ENCODE measurements at regions not wholly inside any gene's neighbourhood (a gene's known extent, or its start where the extent isn't known, plus 50 kb on each side); places are given as distances from the start of the nearest gene placed in this dataset.
"Not testable (repeated sequence)": the region's sequence is repeated elsewhere in the genome, so short reads cannot be mapped to it uniquely, and the experiment has no call there.

DNA sequence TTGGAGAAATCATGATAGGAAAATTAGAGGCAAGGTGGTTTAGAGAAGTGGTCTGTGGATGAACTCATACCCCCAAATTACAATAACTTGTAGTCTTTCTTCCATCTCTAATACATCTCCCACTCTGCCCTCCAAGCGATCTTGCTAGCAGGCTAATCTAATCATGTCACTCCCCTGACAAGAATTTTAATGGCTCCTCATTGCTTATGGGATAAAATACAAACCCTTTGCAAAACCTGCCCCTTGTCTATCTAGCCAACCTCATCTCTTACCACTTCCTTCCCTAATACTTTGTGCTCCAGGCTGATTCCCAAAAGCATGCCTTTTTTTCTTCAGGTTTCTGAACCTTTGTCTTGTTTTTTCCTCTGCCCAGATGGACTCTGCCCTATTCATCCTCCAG lies 71.3 kb upstream of the LRRN2 start:
- DNase-seq (ENCODE audit: low spot score in 2 of 2) (no peak), ATAC-seq (replicated peaks; ENCODE audit: extremely low read depth, poor library complexity, severe bottlenecking) (no peak)
- peaks cover 43% of the 10 kb centered on the region for H3K27me3 Mint-ChIP-seq

DNA sequence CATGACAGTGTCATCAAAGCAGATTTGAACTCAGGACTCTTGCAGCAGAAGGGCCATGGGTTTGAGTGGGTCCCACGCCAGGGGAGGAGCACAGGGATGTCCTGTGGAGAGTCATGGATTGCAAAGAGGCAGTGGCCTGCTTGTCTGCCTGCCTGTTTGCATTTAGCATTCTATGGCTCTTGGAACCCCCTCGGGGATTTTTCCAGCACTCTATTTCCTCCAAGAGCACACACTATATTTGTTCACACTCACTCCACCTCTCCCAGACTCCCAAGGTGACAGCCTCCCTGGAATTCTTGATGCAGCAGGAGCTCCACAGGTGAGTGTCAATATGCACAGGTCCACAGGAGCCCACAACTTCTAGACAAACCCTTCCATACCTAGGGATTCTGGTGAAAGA lies 73.1 kb upstream of the LRRN2 start:
- no peak for ATAC-seq (replicated peaks; ENCODE audit: extremely low read depth, poor library complexity, severe bottlenecking)
- H3K27me3 Mint-ChIP-seq, result peaks cover 37% of the 10 kb centered on the region
- DNase-seq (ENCODE audit: low spot score in 2 of 2), result no peak
- no peak overlapping the region for H3K4me3 Mint-ChIP-seq
- no peaks in the 10 kb centered on the region for H3K9me3 Mint-ChIP-seq
- no peak overlapping the region for H3K27ac Mint-ChIP-seq (ENCODE audit: low read depth)
- H3K4me1 Mint-ChIP-seq, result peaks cover 2% of the 10 kb centered on the region
- H3K36me3 Mint-ChIP-seq (ENCODE audit: insufficient read depth), result no peaks in the 10 kb centered on the region

More for the DNA sequence above, 71.3 kb upstream of the LRRN2 start:
- H3K36me3 Mint-ChIP-seq (ENCODE audit: insufficient read depth), result no peaks in the 10 kb centered on the region
- no peak overlapping the region for H3K27ac Mint-ChIP-seq (ENCODE audit: low read depth)
- H3K9me3 Mint-ChIP-seq, result no peaks in the 10 kb centered on the region
- H3K4me3 Mint-ChIP-seq, result no peak overlapping the region
- H3K4me1 Mint-ChIP-seq, result no peaks in the 10 kb centered on the region

DNA sequence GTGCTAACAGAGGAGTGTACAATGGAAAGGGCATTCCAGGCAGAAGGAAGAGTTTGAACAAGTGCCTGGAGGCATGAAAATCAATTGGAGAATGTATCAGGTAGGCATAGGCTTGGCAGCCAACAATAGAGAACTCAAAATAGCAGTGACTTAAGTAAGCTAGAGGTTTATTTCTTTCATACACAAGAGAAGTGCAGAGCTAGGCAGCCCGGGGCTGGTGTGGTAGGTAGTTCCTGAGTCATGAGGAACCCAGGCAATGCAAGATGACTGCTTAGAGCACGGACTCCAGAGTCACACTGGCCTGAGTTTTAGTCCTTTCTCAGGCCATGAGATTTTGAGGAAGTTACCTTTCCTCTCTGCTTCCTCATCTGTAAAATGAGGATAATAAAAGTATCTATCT lies 74.8 kb upstream of the LRRN2 start:
- ATAC-seq (replicated peaks; ENCODE audit: extremely low read depth, poor library complexity, severe bottlenecking) (no peak), DNase-seq (ENCODE audit: low spot score in 2 of 2) (no peak)
- Mint-ChIP-seq H3K36me3 (ENCODE audit: insufficient read depth) (no peaks in the 10 kb centered on the region), H3K4me3 (no peak overlapping the region), H3K27ac (ENCODE audit: low read depth) (no peak overlapping the region), H3K27me3 (peaks cover 36% of the 10 kb centered on the region), H3K9me3 (no peaks in the 10 kb centered on the region), H3K4me1 (peaks cover 6% of the 10 kb centered on the region)

DNA sequence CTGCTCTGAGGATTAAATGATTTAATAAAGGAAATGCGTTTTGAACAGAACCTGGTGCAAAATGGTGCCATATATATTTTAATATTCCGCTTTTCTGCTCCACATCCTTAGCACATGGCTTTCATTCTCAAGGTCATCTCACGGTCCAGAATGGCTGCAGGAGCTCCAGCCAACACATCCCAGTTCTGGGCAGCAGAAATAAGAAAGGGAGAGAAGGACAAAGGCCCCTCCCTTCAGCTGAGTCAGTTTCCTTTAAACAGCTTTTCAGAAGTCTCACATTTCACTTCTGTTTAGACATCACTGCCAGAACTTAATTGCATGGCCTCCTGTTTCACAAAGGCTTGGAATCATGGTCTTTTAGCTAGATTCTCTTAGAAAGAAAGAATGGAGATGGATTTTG lies 75.2 kb upstream of the LRRN2 start:
- no peak overlapping the region for H3K4me3 Mint-ChIP-seq
- H3K27me3 Mint-ChIP-seq, result peaks cover 40% of the 10 kb centered on the region
- ATAC-seq (replicated peaks; ENCODE audit: extremely low read depth, poor library complexity, severe bottlenecking) (no peak), DNase-seq (ENCODE audit: low spot score in 2 of 2) (no peak)
- H3K36me3 Mint-ChIP-seq (ENCODE audit: insufficient read depth), result no peaks in the 10 kb centered on the region
- peaks cover 6% of the 10 kb centered on the region for H3K4me1 Mint-ChIP-seq
- no peaks in the 10 kb centered on the region for H3K9me3 Mint-ChIP-seq
- no peak overlapping the region for H3K27ac Mint-ChIP-seq (ENCODE audit: low read depth)

DNA sequence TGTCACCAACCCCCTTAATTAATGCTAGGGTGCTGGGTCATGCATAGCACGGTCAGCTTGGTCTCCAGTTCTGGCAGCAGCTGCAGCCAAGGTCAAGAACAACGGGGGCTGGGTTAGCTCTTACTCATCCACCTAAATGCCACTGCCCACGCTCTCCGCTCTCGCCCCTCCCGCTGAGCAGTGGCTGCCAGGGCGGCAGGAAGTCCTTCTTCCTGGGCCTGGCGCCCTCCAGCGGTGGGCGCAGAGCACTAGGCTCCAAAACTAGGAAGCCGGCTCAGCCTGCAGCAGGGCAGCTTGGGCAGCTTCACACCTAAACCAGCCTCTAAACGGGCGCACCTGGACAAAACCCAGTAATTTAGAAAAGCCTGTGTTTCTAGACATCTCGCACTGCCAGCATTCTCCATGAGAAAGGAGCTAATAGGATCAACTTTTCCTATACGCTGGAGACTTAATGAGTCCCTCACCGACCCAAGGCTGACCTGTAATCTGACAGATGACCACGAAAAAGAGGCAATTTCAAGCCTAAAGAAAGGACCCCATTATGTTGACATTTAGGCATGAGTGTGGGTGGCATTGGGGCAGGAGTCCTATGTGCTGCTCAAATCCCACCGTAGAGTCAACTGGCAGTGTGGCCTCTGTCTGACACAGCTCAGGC lies 78.4 kb upstream of the LRRN2 start:
- Mint-ChIP-seq H3K4me1 (peaks cover 6% of the 10 kb centered on the region), H3K9me3 (no peaks in the 10 kb centered on the region), H3K36me3 (ENCODE audit: insufficient read depth) (no peaks in the 10 kb centered on the region), H3K27me3 (peaks cover 57% of the 10 kb centered on the region), H3K4me3 (no peak overlapping the region), H3K27ac (ENCODE audit: low read depth) (no peak overlapping the region)
- ATAC-seq (replicated peaks; ENCODE audit: extremely low read depth, poor library complexity, severe bottlenecking), result peak; percentile 73
- DNase-seq (ENCODE audit: low spot score in 2 of 2), result peak; percentile 35 to 52

DNA sequence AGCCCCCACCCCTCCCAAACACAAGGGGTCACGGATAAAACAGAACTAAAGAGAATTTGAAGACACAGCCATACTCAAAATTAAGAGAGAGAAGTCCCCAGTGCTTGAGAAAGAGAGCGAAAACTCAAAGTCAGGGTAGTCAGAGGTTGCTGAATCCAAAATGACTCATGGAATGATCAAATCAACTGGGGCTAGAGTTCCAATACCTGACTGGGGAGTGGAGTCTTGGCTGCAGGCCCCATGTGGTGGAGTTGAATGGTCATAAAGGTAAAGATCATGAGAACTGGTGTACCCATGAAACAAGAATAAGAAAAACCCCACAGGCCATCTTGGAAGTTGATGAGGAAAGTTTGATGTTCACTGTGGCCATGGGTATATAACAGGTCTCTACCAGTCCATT lies 84.5 kb upstream of the LRRN2 start:
- Mint-ChIP-seq H3K4me1 (no peaks in the 10 kb centered on the region), H3K36me3 (ENCODE audit: insufficient read depth) (no peaks in the 10 kb centered on the region), H3K9me3 (no peaks in the 10 kb centered on the region), H3K27ac (ENCODE audit: low read depth) (no peak overlapping the region), H3K4me3 (no peak overlapping the region), H3K27me3 (peaks cover 88% of the 10 kb centered on the region)
- ATAC-seq (replicated peaks; ENCODE audit: extremely low read depth, poor library complexity, severe bottlenecking) (no peak), DNase-seq (ENCODE audit: low spot score in 2 of 2) (no peak)

DNA sequence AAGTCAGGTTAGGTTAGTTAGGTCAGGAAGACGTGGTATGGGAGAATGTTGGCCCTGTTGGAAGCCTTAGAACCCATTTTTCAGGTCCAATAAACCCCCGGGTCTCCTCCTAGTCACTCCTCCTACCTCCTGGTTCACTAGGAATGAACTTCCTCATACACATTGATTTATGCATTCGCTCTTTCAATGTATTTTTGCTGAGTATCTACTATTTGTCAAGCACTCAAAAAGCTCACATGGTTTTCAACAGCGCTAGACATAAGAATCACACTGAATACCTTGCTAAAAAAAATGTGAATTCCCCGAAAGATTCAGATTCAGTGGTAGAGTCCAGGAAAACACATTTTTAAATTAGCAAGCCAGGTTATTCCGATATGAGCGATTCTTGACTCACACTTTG lies 85.8 kb upstream of the LRRN2 start:
- Mint-ChIP-seq H3K36me3 (ENCODE audit: insufficient read depth) (no peaks in the 10 kb centered on the region), H3K9me3 (no peaks in the 10 kb centered on the region), H3K27ac (ENCODE audit: low read depth) (no peak overlapping the region), H3K4me1 (no peaks in the 10 kb centered on the region), H3K27me3 (peaks cover 91% of the 10 kb centered on the region), H3K4me3 (no peak overlapping the region)
- ATAC-seq (replicated peaks; ENCODE audit: extremely low read depth, poor library complexity, severe bottlenecking) (no peak), DNase-seq (ENCODE audit: low spot score in 2 of 2) (no peak)

DNA sequence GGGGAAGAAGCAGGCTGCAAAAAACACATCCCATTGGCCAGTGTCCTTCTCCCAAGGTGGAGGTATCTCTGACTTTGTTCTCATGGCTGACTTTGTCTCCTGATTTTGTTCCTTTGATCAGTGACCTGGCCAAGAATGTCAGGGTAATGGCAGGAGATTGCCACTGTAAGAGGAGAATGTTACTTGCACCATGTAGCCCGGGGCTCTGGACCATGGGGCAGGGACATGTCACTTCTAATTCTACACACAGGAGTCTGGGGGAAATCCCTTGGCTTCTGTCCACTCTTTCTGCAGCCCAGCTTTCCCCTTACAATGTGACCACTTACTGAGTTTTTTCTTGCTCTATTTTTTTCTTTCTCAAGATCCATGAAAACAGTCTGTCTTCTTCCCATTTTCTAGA lies 87.7 kb upstream of the LRRN2 start:
- Mint-ChIP-seq H3K27me3 (peaks cover 77% of the 10 kb centered on the region), H3K9me3 (no peaks in the 10 kb centered on the region), H3K4me1 (no peaks in the 10 kb centered on the region), H3K27ac (ENCODE audit: low read depth) (no peak overlapping the region), H3K36me3 (ENCODE audit: insufficient read depth) (no peaks in the 10 kb centered on the region), H3K4me3 (no peak overlapping the region)
- ATAC-seq (replicated peaks; ENCODE audit: extremely low read depth, poor library complexity, severe bottlenecking) (no peak), DNase-seq (ENCODE audit: low spot score in 2 of 2) (no peak)

DNA sequence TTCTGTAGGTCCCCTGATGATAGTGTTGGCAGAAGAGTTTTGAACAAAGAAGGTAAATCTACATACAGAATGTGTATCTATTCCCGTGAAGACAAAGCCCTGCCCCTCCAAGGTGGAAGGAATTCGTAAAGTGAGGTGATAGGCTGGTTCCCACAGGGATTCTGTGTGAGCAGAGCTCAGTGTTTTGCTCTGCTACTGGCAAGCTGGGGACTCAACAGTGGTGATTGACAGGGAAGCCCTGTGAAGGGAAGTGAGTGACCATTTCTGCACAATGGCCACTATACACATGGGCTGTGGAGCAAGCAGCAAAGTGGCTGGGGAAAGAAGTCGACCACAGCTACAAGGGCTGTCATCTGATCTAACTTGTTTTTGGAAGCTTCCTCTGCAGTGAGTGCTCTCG lies 90.0 kb upstream of the LRRN2 start:
- no peak for DNase-seq (ENCODE audit: low spot score in 2 of 2)
- no peak overlapping the region for H3K27ac Mint-ChIP-seq (ENCODE audit: low read depth)

DNA sequence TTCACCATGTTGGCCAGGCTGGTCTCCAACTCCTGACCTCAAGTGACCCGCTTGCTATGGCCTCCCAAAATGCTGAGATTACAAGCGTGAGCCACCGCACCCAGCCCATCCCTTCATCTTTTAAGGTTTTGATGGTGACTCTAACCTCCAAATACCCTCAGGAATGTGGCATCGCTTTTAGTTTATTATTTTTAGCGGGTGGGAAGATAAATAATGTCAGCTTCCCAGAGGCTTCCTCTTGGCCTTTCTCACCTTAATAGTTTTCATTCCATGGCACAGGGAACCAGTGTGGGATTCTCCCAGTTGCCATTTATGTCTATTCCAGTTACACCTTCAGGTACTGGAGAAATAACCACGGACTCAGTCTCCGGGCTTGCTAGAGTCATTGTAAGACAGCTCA lies 92.1 kb upstream of the LRRN2 start:
- Mint-ChIP-seq H3K27me3 (peaks cover 47% of the 10 kb centered on the region), H3K4me3 (no peak overlapping the region), H3K27ac (ENCODE audit: low read depth) (no peak overlapping the region), H3K4me1 (no peaks in the 10 kb centered on the region), H3K36me3 (ENCODE audit: insufficient read depth) (no peaks in the 10 kb centered on the region), H3K9me3 (no peaks in the 10 kb centered on the region)
- no peak for DNase-seq (ENCODE audit: low spot score in 2 of 2)
- no peak for ATAC-seq (replicated peaks; ENCODE audit: extremely low read depth, poor library complexity, severe bottlenecking)

More for the DNA sequence above, 90.0 kb upstream of the LRRN2 start:
- ATAC-seq (replicated peaks; ENCODE audit: extremely low read depth, poor library complexity, severe bottlenecking), result no peak
- no peaks in the 10 kb centered on the region for H3K9me3 Mint-ChIP-seq
- no peaks in the 10 kb centered on the region for H3K36me3 Mint-ChIP-seq (ENCODE audit: insufficient read depth)
- H3K27me3 Mint-ChIP-seq, result peaks cover 54% of the 10 kb centered on the region
- H3K4me1 Mint-ChIP-seq, result no peaks in the 10 kb centered on the region
- H3K4me3 Mint-ChIP-seq, result no peak overlapping the region

DNA sequence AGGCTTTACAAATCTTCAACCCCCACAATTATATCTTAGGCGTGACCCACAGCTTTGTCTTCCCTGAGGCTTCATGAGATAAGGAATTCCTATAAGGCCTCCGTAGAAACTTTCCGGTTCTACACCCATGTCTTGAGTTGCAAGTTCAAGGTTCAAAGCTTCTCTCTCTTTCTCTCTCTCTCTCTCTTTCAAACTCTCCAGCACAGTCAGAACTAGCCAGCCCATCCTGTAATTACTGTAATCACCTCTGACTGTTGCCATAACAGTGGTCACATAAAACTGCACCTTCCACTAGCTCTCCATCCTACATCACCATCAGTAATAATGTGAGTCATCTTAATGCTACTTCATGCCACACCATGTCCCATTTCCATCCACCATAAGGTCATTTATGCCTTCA lies 90.0 kb upstream of the NFASC start:
- H3K27ac Mint-ChIP-seq (ENCODE audit: low read depth), result no peak overlapping the region
- ATAC-seq (replicated peaks; ENCODE audit: extremely low read depth, poor library complexity, severe bottlenecking) (no peak), DNase-seq (ENCODE audit: low spot score in 2 of 2) (no peak)
- no peak overlapping the region for H3K4me3 Mint-ChIP-seq
- H3K4me1 Mint-ChIP-seq, result no peaks in the 10 kb centered on the region
- H3K27me3 Mint-ChIP-seq, result peaks cover 26% of the 10 kb centered on the region
- no peaks in the 10 kb centered on the region for H3K36me3 Mint-ChIP-seq (ENCODE audit: insufficient read depth)
- H3K9me3 Mint-ChIP-seq, result no peaks in the 10 kb centered on the region

DNA sequence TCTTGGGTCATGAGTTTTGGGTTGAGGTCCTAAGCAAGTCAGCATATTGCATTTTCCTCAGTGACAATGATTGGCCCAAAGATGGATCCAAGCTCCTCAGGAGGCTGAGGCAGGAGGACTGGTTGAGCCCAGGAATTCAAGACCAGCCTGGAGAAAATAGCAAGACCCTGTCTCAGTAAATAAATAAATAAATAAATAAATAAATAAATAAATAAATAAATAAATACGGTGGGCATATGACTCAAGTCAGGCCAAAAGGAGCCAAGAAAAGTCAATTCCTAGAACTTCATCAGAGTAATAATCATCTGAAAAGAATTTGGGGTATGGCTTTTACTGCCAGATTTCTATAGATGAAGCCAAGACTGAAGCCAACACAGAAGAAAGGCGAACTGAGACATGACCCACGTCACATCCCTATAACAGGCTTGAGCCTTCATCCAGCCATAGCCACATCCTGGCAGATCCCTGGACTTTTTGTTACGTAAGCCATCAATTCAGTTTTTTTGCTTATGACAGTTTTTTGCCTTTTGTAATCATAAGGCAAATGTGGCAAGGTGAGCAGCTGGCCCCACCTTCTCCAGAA lies 88.5 kb upstream of the NFASC start:
- no peak overlapping the region for H3K4me3 Mint-ChIP-seq
- no peak for DNase-seq (ENCODE audit: low spot score in 2 of 2)
- H3K9me3 Mint-ChIP-seq, result no peaks in the 10 kb centered on the region
- H3K27ac Mint-ChIP-seq (ENCODE audit: low read depth), result no peak overlapping the region
- no peaks in the 10 kb centered on the region for H3K36me3 Mint-ChIP-seq (ENCODE audit: insufficient read depth)
- H3K27me3 Mint-ChIP-seq, result peaks cover 35% of the 10 kb centered on the region
- no peaks in the 10 kb centered on the region for H3K4me1 Mint-ChIP-seq
- no peak for ATAC-seq (replicated peaks; ENCODE audit: extremely low read depth, poor library complexity, severe bottlenecking)

DNA sequence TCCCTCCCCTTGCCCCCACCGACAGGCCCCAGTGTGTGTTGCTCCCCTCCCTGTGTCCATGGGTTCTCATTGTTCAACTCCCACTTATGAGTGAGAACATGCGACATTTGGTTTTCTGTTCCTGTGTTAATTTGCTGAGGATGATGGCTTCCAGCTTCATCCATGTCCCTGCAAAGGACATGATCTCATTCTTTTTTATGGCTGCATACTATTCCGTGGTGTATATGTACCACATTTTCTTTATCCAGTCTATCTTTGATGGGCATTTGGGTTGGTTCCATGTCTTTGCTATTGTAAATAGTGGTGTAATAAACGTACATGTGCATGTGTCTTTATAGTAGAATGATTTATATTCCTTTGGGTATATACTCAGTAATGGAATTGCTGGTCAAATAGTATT lies 85.6 kb upstream of the NFASC start:
- not testable (repeated sequence) for H3K9me3 Mint-ChIP-seq; H3K36me3 Mint-ChIP-seq (ENCODE audit: insufficient read depth); H3K4me3 Mint-ChIP-seq; DNase-seq (ENCODE audit: low spot score in 2 of 2); H3K27ac Mint-ChIP-seq (ENCODE audit: low read depth); ATAC-seq (replicated peaks; ENCODE audit: extremely low read depth, poor library complexity, severe bottlenecking); H3K4me1 Mint-ChIP-seq
- H3K27me3 Mint-ChIP-seq, result peaks cover 59% of the 10 kb centered on the region
